ENCODE measurements at regions not wholly inside any gene's neighbourhood (a gene's known extent, or its start where the extent isn't known, plus 50 kb on each side); places are given as distances from the start of the nearest gene placed in this dataset.

DNA sequence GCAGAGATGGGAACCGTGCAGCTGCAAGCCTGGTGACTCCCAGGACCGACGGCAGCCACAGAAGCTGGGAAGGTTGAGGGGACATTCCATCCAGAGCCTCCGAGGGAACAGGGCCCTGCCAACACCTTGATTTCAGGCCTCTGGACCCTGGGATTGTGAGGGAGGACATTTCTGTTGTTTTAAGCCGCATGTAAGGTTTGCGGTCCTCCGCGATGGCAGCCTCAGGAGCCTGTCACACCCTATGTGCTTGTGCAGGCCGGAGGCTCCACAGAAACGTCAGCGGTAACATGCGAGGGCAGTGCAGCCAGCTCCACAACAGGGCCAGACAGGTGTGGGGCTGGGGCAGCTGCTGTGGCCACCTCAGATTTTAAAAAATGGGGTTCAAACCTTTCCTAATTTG lies 144.7 kb upstream of the SHH start (continued):
- TF ChIP-seq CTCF (conservative IDR thresholded peaks at IDR 0.05; ENCODE audit: low read depth in 2 of 2), result no peak

GRCh38 chr7:155955367-155955635 lies 143.0 kb upstream of the SHH start:
- Histone ChIP-seq H3F3A (replicated peaks; ENCODE audit: low read depth) (no peaks in the 10 kb centered on the region), H3K79me2 (replicated peaks; ENCODE audit: insufficient read depth) (no peaks in the 10 kb centered on the region), H3K27ac (ENCODE audit: low read depth) (no peak overlapping the region), H3K9me2 (ENCODE audit: insufficient read depth) (no peaks in the 10 kb centered on the region), H4K20me1 (replicated peaks; ENCODE audit: insufficient read depth) (no peaks in the 10 kb centered on the region), H3K36me3 (ENCODE audit: insufficient read depth) (no peaks in the 10 kb centered on the region), H3K4me3 (no peak overlapping the region), H2AFZ (no peak overlapping the region), H3K27me3 (ENCODE audit: insufficient read depth) (no peaks in the 10 kb centered on the region), H3K4me1 (ENCODE audit: insufficient read depth) (no peaks in the 10 kb centered on the region), H3K4me2 (no peak overlapping the region)
- no peaks in the 10 kb centered on the region for H3K4me1 Mint-ChIP-seq
- peaks cover 6% of the 10 kb centered on the region for H3K27me3 Mint-ChIP-seq (ENCODE audit: insufficient read depth, low read depth, poor library complexity)
- no peak overlapping the region for H3K4me3 Mint-ChIP-seq
- no peak for ATAC-seq
- H3K36me3 Mint-ChIP-seq (ENCODE audit: low read depth), result no peaks in the 10 kb centered on the region; the same call in 2 of the 3 replicates
- no peaks in the 10 kb centered on the region; the same call in 2 of the 3 replicates for H3K9me3 Mint-ChIP-seq
- no peak for DNase-seq (ENCODE audit: low spot score)
- no peak overlapping the region for H3K27ac Mint-ChIP-seq
- TF ChIP-seq, protein P1, sequence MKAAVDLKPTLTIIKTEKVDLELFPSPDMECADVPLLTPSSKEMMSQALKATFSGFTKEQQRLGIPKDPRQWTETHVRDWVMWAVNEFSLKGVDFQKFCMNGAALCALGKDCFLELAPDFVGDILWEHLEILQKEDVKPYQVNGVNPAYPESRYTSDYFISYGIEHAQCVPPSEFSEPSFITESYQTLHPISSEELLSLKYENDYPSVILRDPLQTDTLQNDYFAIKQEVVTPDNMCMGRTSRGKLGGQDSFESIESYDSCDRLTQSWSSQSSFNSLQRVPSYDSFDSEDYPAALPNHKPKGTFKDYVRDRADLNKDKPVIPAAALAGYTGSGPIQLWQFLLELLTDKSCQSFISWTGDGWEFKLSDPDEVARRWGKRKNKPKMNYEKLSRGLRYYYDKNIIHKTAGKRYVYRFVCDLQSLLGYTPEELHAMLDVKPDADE (IDR thresholded peaks at IDR 0.05), result no peak
- no peak for TF ChIP-seq JUNB (IDR thresholded peaks at IDR 0.05; ENCODE audit: unreplicated experiment)
- TF ChIP-seq, protein P2, sequence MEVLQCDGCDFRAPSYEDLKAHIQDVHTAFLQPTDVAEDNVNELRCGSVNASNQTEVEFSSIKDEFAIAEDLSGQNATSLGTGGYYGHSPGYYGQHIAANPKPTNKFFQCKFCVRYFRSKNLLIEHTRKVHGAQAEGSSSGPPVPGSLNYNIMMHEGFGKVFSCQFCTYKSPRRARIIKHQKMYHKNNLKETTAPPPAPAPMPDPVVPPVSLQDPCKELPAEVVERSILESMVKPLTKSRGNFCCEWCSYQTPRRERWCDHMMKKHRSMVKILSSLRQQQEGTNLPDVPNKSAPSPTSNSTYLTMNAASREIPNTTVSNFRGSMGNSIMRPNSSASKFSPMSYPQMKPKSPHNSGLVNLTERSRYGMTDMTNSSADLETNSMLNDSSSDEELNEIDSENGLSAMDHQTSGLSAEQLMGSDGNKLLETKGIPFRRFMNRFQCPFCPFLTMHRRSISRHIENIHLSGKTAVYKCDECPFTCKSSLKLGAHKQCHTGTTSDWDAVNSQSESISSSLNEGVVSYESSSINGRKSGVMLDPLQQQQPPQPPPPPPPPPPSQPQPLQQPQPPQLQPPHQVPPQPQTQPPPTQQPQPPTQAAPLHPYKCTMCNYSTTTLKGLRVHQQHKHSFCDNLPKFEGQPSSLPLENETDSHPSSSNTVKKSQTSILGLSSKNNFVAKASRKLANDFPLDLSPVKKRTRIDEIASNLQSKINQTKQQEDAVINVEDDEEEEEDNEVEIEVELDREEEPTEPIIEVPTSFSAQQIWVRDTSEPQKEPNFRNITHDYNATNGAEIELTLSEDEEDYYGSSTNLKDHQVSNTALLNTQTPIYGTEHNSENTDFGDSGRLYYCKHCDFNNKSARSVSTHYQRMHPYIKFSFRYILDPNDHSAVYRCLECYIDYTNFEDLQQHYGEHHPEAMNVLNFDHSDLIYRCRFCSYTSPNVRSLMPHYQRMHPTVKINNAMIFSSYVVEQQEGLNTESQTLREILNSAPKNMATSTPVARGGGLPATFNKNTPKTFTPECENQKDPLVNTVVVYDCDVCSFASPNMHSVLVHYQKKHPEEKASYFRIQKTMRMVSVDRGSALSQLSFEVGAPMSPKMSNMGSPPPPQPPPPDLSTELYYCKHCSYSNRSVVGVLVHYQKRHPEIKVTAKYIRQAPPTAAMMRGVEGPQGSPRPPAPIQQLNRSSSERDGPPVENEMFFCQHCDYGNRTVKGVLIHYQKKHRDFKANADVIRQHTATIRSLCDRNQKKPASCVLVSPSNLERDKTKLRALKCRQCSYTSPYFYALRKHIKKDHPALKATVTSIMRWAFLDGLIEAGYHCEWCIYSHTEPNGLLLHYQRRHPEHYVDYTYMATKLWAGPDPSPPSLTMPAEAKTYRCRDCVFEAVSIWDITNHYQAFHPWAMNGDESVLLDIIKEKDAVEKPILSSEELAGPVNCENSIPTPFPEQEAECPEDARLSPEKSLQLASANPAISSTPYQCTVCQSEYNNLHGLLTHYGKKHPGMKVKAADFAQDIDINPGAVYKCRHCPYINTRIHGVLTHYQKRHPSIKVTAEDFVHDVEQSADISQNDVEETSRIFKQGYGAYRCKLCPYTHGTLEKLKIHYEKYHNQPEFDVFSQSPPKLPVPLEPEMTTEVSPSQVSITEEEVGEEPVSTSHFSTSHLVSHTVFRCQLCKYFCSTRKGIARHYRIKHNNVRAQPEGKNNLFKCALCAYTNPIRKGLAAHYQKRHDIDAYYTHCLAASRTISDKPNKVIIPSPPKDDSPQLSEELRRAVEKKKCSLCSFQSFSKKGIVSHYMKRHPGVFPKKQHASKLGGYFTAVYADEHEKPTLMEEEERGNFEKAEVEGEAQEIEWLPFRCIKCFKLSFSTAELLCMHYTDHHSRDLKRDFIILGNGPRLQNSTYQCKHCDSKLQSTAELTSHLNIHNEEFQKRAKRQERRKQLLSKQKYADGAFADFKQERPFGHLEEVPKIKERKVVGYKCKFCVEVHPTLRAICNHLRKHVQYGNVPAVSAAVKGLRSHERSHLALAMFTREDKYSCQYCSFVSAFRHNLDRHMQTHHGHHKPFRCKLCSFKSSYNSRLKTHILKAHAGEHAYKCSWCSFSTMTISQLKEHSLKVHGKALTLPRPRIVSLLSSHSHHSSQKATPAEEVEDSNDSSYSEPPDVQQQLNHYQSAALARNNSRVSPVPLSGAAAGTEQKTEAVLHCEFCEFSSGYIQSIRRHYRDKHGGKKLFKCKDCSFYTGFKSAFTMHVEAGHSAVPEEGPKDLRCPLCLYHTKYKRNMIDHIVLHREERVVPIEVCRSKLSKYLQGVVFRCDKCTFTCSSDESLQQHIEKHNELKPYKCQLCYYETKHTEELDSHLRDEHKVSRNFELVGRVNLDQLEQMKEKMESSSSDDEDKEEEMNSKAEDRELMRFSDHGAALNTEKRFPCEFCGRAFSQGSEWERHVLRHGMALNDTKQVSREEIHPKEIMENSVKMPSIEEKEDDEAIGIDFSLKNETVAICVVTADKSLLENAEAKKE (CRISPR knock-in tag; IDR thresholded peaks at IDR 0.05), result no peak
- no peak for TF ChIP-seq CREB1 (CRISPR knock-in tag; IDR thresholded peaks at IDR 0.05; ENCODE audit: low read depth)
- no peak for TF ChIP-seq CTCF (conservative IDR thresholded peaks at IDR 0.05; ENCODE audit: low read depth in 2 of 2)
- no peak for TF ChIP-seq EZH2phosphoT487 (IDR thresholded peaks at IDR 0.05; ENCODE audit: unreplicated experiment)
- no peak for TF ChIP-seq REST (IDR thresholded peaks at IDR 0.05; ENCODE audit: unreplicated experiment)
- no peak for TF ChIP-seq ZNF331 (CRISPR knock-in tag; IDR thresholded peaks at IDR 0.05; ENCODE audit: low read depth)
- TF ChIP-seq STAT1 (IDR thresholded peaks at IDR 0.05; ENCODE audit: unreplicated experiment), result no peak
- TF ChIP-seq ZNF114 (CRISPR knock-in tag; IDR thresholded peaks at IDR 0.05), result no peak
- no peak for TF ChIP-seq NANOG (IDR thresholded peaks at IDR 0.05; ENCODE audit: borderline replicate concordance)

Measured in GM23338 (cell line).